Parathyroid adenoma (tissue), 2 donors: ENCODE measurements at regions not wholly inside any gene's neighbourhood (a gene's known extent, or its start where the extent isn't known, plus 50 kb on each side); places are given as distances from the start of the nearest gene placed in this dataset.

Experiments used
- H2AFZ ChIP-seq: fragments of 300-600 bp; sonication (generic); one replicate; pipeline ENCODE4 v1.7.0; 2017; ENCODE audit warnings: antibody characterized with exemption, mild to moderate bottlenecking
- H3K27ac ChIP-seq: fragments of 300-600 bp; sonication (generic); one replicate; pipeline ENCODE4 v1.7.0; 2017
- H3K27me3 ChIP-seq: fragments of 300-600 bp; sonication (generic); one replicate; pipeline ENCODE4 v1.7.0; 2017; ENCODE audit warnings: low read length; ENCODE audit not compliant: control insufficient read depth, insufficient read depth
- H3K36me3 ChIP-seq: fragments of 300-600 bp; sonication (generic); one replicate; pipeline ENCODE4 v1.7.0; 2017; ENCODE audit warnings: low read length; ENCODE audit not compliant: control insufficient read depth, insufficient read depth
- H3K4me1 ChIP-seq: fragments of 300-600 bp; sonication (generic); one replicate; pipeline ENCODE4 v1.7.0; 2017; ENCODE audit warnings: control low read depth
- H3K4me2 ChIP-seq: fragments of 300-600 bp; sonication (generic); one replicate; pipeline ENCODE4 v1.7.0; 2017; ENCODE audit warnings: low read length
- H3K4me3 ChIP-seq: fragments of 300-600 bp; sonication (generic); one replicate; pipeline ENCODE4 v1.7.0; 2017; ENCODE audit warnings: low read depth, low read length
- H3K79me2 ChIP-seq: fragments of 300-600 bp; sonication (generic); one replicate; pipeline ENCODE4 v1.7.0; 2017; ENCODE audit warnings: control low read depth
- H3K9ac ChIP-seq: fragments of 300-600 bp; sonication (generic); one replicate; pipeline ENCODE4 v1.7.0; 2017; ENCODE audit warnings: mild to moderate bottlenecking
- H3K9me3 ChIP-seq: fragments of 300-600 bp; sonication (generic); one replicate; pipeline ENCODE4 v1.7.0; 2017; ENCODE audit warnings: low read length; ENCODE audit not compliant: control insufficient read depth
- CTCF ChIP-seq: fragments of 300-600 bp; sonication (generic); IDR thresholded peaks from one replicate; pipeline ENCODE4 v1.7.0; 2017; ENCODE audit warnings: antibody characterized with exemption, mild to moderate bottlenecking
- donor health status: primary hyperparathyroidism.

DNA sequence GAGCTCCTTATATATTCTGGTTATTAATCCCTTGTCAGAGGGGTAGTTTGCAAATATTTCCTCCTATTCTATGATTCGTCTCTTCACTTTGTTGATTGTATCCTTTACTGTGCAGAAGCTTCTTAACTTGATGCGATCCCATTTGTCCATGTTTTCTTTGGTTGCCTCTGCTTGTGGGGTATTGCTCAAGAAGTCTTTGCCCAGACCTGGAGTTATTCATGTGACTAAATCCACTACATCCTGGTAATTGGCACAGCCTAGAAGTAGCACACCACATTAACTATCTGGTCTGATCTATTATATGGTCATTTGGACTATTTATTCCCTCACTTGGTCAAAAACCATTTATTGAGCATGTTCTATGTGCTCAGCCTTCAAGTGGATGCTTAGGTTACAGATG lies 164.8 kb upstream of the ATP11B start:
- Histone ChIP-seq H3K36me3 (no peaks in the 10 kb centered on the region), H3K9ac (no peak overlapping the region), H3K27me3 (no peaks in the 10 kb centered on the region), H3K79me2 (no peaks in the 10 kb centered on the region), H2AFZ (no peak overlapping the region), H3K4me2 (no peak overlapping the region), H3K4me1 (no peaks in the 10 kb centered on the region), H3K4me3 (no peak overlapping the region), H3K9me3 (no peaks in the 10 kb centered on the region), H3K27ac (no peak overlapping the region)
- no peak for TF ChIP-seq CTCF

GRCh38 chr3:182629521-182629920 lies 163.8 kb upstream of the ATP11B start:
- H3K27me3 ChIP-seq: no peaks in the 10 kb centered on the region
- H3K4me2 ChIP-seq: no peak overlapping the region
- H3K9ac ChIP-seq: no peak overlapping the region
- TF ChIP-seq CTCF: no peak
- H3K27ac ChIP-seq: no peak overlapping the region
- no peaks in the 10 kb centered on the region for H3K9me3 ChIP-seq
- no peaks in the 10 kb centered on the region for H3K36me3 ChIP-seq
- H3K4me3 ChIP-seq: no peak overlapping the region
- H3K4me1 ChIP-seq: no peaks in the 10 kb centered on the region
- H2AFZ ChIP-seq: no peak overlapping the region
- H3K79me2 ChIP-seq: no peaks in the 10 kb centered on the region

DNA sequence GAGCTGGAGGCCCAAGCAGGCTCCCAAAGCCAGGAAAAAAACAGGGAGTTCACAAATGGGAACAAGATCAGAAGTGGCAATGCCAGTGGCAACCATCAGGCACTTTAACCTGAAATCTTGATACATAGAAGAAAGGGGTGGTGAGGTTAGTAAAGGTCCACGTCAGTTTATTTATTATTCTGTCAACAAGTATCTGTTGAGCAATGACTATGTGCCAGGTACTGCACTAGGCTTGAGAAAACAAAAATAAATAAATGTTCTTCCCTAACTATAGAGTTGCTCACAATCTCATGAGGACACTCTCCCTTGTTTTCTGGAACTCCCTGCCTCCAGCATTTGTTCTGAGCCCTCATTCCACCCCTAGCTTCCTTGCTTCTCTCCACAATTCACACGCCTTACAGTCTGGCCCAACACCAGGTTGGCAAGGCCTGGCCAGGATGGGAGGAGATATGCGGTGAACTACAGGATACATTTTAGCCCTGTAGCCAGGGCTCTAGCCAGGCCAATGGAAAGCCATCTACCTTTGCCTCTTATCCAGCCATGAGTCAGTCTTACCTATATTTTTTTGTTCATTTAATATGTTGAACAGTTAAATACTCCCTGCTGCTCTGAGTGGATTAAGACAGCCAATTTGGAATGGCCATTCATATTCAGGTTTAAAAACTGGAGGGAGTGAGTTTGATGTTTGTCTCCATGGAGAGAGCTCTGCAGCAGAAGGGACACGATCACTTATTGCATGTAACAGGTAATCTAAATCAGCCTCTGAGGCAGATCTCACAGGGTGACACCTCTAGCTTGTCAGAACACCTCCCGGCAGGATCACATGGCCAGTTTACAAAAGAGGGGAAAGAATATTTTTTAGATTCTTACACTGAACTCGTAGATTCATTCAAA lies 161.9 kb upstream of the ATP11B start:
- Histone ChIP-seq H3K36me3 (no peaks in the 10 kb centered on the region), H3K4me3 (no peak overlapping the region), H3K9me3 (no peaks in the 10 kb centered on the region), H3K4me1 (peaks cover 12% of the 10 kb centered on the region), H2AFZ (peak overlapping the region; percentile 14), H3K27me3 (no peaks in the 10 kb centered on the region), H3K79me2 (no peaks in the 10 kb centered on the region), H3K4me2 (no peak overlapping the region), H3K27ac (no peak overlapping the region), H3K9ac (no peak overlapping the region)
- no peak for TF ChIP-seq CTCF

DNA sequence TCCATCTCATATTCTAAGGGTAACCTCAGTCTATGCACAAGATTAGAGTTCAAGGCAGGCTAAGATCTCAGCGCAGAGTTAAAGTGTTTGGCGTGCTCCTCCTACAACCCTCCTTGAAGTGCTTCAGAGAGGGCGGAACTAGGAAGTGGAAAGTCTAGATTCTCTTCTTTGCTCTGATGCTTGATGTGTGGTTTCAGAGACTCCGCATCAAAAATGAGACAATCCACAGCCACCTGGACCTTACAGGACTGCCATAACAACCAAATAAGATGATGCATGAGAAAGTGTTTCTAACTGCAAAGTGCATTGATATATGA lies 161.3 kb upstream of the ATP11B start:
- Histone ChIP-seq H3K9ac (no peak overlapping the region), H3K4me2 (no peak overlapping the region), H3K36me3 (no peaks in the 10 kb centered on the region), H3K4me1 (peaks cover 18% of the 10 kb centered on the region), H3K79me2 (no peaks in the 10 kb centered on the region), H2AFZ (peak overlapping the region; percentile 19), H3K4me3 (no peak overlapping the region), H3K9me3 (no peaks in the 10 kb centered on the region), H3K27ac (no peak overlapping the region), H3K27me3 (no peaks in the 10 kb centered on the region)
- TF ChIP-seq CTCF: no peak

GRCh38 chr3:182633186-182633585 lies 160.1 kb upstream of the ATP11B start:
- Histone ChIP-seq H3K4me2 (no peak overlapping the region), H3K4me1 (peaks cover 29% of the 10 kb centered on the region), H2AFZ (no peak overlapping the region), H3K27me3 (no peaks in the 10 kb centered on the region), H3K27ac (no peak overlapping the region), H3K9me3 (no peaks in the 10 kb centered on the region), H3K36me3 (no peaks in the 10 kb centered on the region), H3K9ac (no peak overlapping the region), H3K4me3 (no peak overlapping the region), H3K79me2 (no peaks in the 10 kb centered on the region)
- no peak for TF ChIP-seq CTCF
